MM.1S (cell line): ENCODE measurements at regions not wholly inside any gene's neighbourhood (a gene's known extent, or its start where the extent isn't known, plus 50 kb on each side); places are given as distances from the start of the nearest gene placed in this dataset.

ENCODE experiments used
- DNase-seq: peaks from one replicate; pipeline ENCODE4 v3.0.0-alpha.2; 2015
- H2AFZ ChIP-seq: fragments of 300-600 bp; sonication (generic); 2 replicates; pipeline ENCODE4 v1.6.0; 2016; ENCODE audit warnings: antibody characterized with exemption, low read length
- H3F3A ChIP-seq: fragments of 300-600 bp; sonication (generic); 2 replicates; pipeline ENCODE4 v1.6.1; 2016; ENCODE audit warnings: mild to moderate bottlenecking, antibody characterized with exemption, low read length, moderate library complexity, mixed read lengths; ENCODE audit not compliant: insufficient read depth
- H3K27ac ChIP-seq: fragments of 300-600 bp; sonication (generic); 2 replicates; pipeline ENCODE4 v1.5.1; 2016; ENCODE audit warnings: mild to moderate bottlenecking, low read length
- H3K27me3 ChIP-seq: fragments of 300-600 bp; sonication (generic); replicated peaks from 2 replicates; pipeline ENCODE4 v1.6.0; 2016; ENCODE audit warnings: low read length; ENCODE audit not compliant: insufficient read depth
- H3K36me3 ChIP-seq: fragments of 300-600 bp; sonication (generic); replicated peaks from 2 replicates; pipeline ENCODE4 v1.6.1; 2016; ENCODE audit warnings: mild to moderate bottlenecking, low read length, mixed read lengths; ENCODE audit not compliant: insufficient read depth
- H3K4me1 ChIP-seq: fragments of 300-600 bp; sonication (generic); 2 replicates; pipeline ENCODE4 v1.6.1; 2016; ENCODE audit warnings: low read length, mixed read lengths
- H3K4me2 ChIP-seq: fragments of 300-600 bp; sonication (generic); 2 replicates; pipeline ENCODE4 v1.6.0; 2016; ENCODE audit warnings: low read depth, low read length
- H3K4me3 ChIP-seq: fragments of 300-600 bp; sonication (generic); 2 replicates; pipeline ENCODE4 v1.5.1; 2016; ENCODE audit warnings: low read length, mixed read lengths
- H3K79me2 ChIP-seq: fragments of 300-600 bp; sonication (generic); 2 replicates; pipeline ENCODE4 v1.6.1; 2016; ENCODE audit warnings: mixed run types, low read length, mixed read lengths
- H3K9ac ChIP-seq: fragments of 300-600 bp; sonication (generic); 2 replicates; pipeline ENCODE4 v1.6.1; 2016; ENCODE audit warnings: low read length, mixed read lengths
- H3K9me2 ChIP-seq: fragments of 300-600 bp; sonication (generic); replicated peaks from 2 replicates; pipeline ENCODE4 v1.6.1; 2016; ENCODE audit warnings: mild to moderate bottlenecking, low read length, mixed read lengths; ENCODE audit not compliant: insufficient read depth
- H3K9me3 ChIP-seq: fragments of 300-600 bp; sonication (generic); replicated peaks from 2 replicates; pipeline ENCODE4 v1.6.1; 2016; ENCODE audit warnings: mild to moderate bottlenecking, low read length, mixed read lengths; ENCODE audit not compliant: insufficient read depth
- H4K20me1 ChIP-seq: fragments of 300-600 bp; sonication (generic); 2 replicates; pipeline ENCODE4 v1.6.1; 2016; ENCODE audit warnings: mild to moderate bottlenecking, low read length, moderate library complexity, mixed read lengths; ENCODE audit not compliant: insufficient read depth
- EZH2 ChIP-seq: fragments of 300-600 bp; sonication (generic); optimal IDR thresholded peaks from 2 replicates; pipeline ENCODE3; 2017; ENCODE audit warnings: low read depth, mild to moderate bottlenecking, antibody characterized with exemption, low read length, mixed read lengths
- EZH2phosphoT487 ChIP-seq: fragments of 300-600 bp; sonication (generic); IDR thresholded peaks from 2 replicates; pipeline ENCODE4 v1.6.1; 2018; ENCODE audit warnings: antibody characterized with exemption, low read length
- TF ChIP-seq, protein P1 (sequence below): fragments of 300-600 bp; sonication (generic); IDR thresholded peaks from 2 replicates; pipeline ENCODE4 v1.5.1; 2016; ENCODE audit warnings: antibody characterized with exemption, low read length, mixed read lengths

- Histone ChIP-seq H3K79me2 (no peaks in the 10 kb centered on the region), H3K4me1 (no peaks in the 10 kb centered on the region)
- no peak for DNase-seq
Observed at GRCh38 chr13:105665284-105665683, 870.2 kb downstream of the EFNB2 start.

GRCh38 chr13:105663182-105663581 is 872.3 kb downstream of the EFNB2 start:
- Histone ChIP-seq H3K27me3 (no peaks in the 10 kb centered on the region), H3K36me3 (no peaks in the 10 kb centered on the region), H3K9me2 (no peaks in the 10 kb centered on the region), H2AFZ (no peak overlapping the region), H3K4me1 (no peaks in the 10 kb centered on the region), H3K79me2 (no peaks in the 10 kb centered on the region), H3K4me3 (no peak overlapping the region), H4K20me1 (no peaks in the 10 kb centered on the region), H3K27ac (no peak overlapping the region), H3K4me2 (no peak overlapping the region), H3K9ac (no peak overlapping the region), H3F3A (no peaks in the 10 kb centered on the region), H3K9me3 (no peaks in the 10 kb centered on the region)
- no peak for DNase-seq
- TF ChIP-seq EZH2 (no peak), EZH2phosphoT487 (no peak)
- TF ChIP-seq, protein P1, sequence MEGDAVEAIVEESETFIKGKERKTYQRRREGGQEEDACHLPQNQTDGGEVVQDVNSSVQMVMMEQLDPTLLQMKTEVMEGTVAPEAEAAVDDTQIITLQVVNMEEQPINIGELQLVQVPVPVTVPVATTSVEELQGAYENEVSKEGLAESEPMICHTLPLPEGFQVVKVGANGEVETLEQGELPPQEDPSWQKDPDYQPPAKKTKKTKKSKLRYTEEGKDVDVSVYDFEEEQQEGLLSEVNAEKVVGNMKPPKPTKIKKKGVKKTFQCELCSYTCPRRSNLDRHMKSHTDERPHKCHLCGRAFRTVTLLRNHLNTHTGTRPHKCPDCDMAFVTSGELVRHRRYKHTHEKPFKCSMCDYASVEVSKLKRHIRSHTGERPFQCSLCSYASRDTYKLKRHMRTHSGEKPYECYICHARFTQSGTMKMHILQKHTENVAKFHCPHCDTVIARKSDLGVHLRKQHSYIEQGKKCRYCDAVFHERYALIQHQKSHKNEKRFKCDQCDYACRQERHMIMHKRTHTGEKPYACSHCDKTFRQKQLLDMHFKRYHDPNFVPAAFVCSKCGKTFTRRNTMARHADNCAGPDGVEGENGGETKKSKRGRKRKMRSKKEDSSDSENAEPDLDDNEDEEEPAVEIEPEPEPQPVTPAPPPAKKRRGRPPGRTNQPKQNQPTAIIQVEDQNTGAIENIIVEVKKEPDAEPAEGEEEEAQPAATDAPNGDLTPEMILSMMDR = no peak

More at GRCh38 chr13:105665284-105665683, 870.2 kb downstream of the EFNB2 start:
- Histone ChIP-seq H3F3A (no peaks in the 10 kb centered on the region), H2AFZ (no peak overlapping the region), H3K27me3 (no peaks in the 10 kb centered on the region), H3K9me3 (no peaks in the 10 kb centered on the region), H3K27ac (no peak overlapping the region), H3K9me2 (no peaks in the 10 kb centered on the region), H3K36me3 (no peaks in the 10 kb centered on the region), H3K4me2 (no peak overlapping the region), H3K4me3 (no peak overlapping the region), H4K20me1 (no peaks in the 10 kb centered on the region), H3K9ac (no peak overlapping the region)
- TF ChIP-seq, protein P1 = no peak
- TF ChIP-seq EZH2phosphoT487 (no peak), EZH2 (no peak)

GRCh38 chr13:105660561-105660960 is 874.9 kb downstream of the EFNB2 start:
- no peaks in the 10 kb centered on the region for H4K20me1 ChIP-seq

More at GRCh38 chr13:105660561-105660960, 874.9 kb downstream of the EFNB2 start:
- Histone ChIP-seq H3F3A (no peaks in the 10 kb centered on the region), H3K4me3 (no peak overlapping the region), H3K9me2 (no peaks in the 10 kb centered on the region), H3K9ac (no peak overlapping the region), H3K36me3 (no peaks in the 10 kb centered on the region), H2AFZ (no peak overlapping the region), H3K27ac (no peak overlapping the region), H3K4me1 (no peaks in the 10 kb centered on the region), H3K27me3 (no peaks in the 10 kb centered on the region), H3K79me2 (no peaks in the 10 kb centered on the region), H3K9me3 (no peaks in the 10 kb centered on the region), H3K4me2 (no peak overlapping the region)
- TF ChIP-seq, protein P1 = no peak
- TF ChIP-seq EZH2phosphoT487 = no peak
- TF ChIP-seq EZH2 = no peak
- no peak for DNase-seq
